Left lung (tissue), 4 donors: ENCODE measurements at regions not wholly inside any gene's neighbourhood (a gene's known extent, or its start where the extent isn't known, plus 50 kb on each side); places are given as distances from the start of the nearest gene placed in this dataset.

ENCODE experiments used
- ATAC-seq: fragments of 200-7000 bp; cut with Tn5 transposase; one replicate; pipeline ENCODE4 v1.9.1; 2020; ENCODE audit warnings: moderate library complexity
- DNase-seq, 4 donors: peaks; one replicate each; pipeline ENCODE4 v3.0.0-alpha.2; 2013 to 2020
- H3K27ac ChIP-seq, 2 donors: fragments of 200-600 bp; sonication (generic) in 1 of 2; one replicate each; pipeline versions ENCODE4 v1.5.0 to v1.8.0; 2020 to 2021
- H3K27me3 ChIP-seq, 2 donors: fragments of 200-600 bp; sonication (generic) in 1 of 2; one replicate each; pipeline versions ENCODE4 v1.5.0 to v1.8.0; 2020 to 2021
- H3K36me3 ChIP-seq, 2 donors: fragments of 200-600 bp; sonication (generic) in 1 of 2; one replicate each; pipeline versions ENCODE4 v1.5.0 to v1.8.0; 2020 to 2021
- H3K4me1 ChIP-seq, 2 donors: fragments of 200-600 bp; one replicate each; pipeline ENCODE4 v1.8.0; 2021
- H3K4me3 ChIP-seq, 2 donors: fragments of 200-600 bp; sonication (generic) in 1 of 2; one replicate each; pipeline versions ENCODE4 v1.5.0 to v1.8.0; 2020 to 2021; ENCODE audit warnings: mild to moderate bottlenecking in 1 of 2
- H3K9me3 ChIP-seq, 2 donors: fragments of 200-600 bp; sonication (generic) in 1 of 2; one replicate each; pipeline versions ENCODE4 v1.5.0 to v1.8.0; 2020 to 2021
- intact Hi-C, 2 donors: fragments of 100-400 bp; cut with DNase I; formaldehyde crosslinking; loops; one replicate each; pipeline versions ENCODE4 v1.11.2 to v1.14.2; 2022
- TF ChIP-seq, protein P1 (sequence below), 2 donors: fragments of 200-600 bp; sonication (generic) in 1 of 2; IDR thresholded peaks; one replicate each; pipeline versions ENCODE4 v1.5.0 to v1.8.0; 2021; ENCODE audit warnings: antibody characterized with exemption in 2 of 2
- donor health status: DM: no; HTN: yes; CAD: no.
- donor health status: DM: no; HTN: no; CAD: no.

DNA sequence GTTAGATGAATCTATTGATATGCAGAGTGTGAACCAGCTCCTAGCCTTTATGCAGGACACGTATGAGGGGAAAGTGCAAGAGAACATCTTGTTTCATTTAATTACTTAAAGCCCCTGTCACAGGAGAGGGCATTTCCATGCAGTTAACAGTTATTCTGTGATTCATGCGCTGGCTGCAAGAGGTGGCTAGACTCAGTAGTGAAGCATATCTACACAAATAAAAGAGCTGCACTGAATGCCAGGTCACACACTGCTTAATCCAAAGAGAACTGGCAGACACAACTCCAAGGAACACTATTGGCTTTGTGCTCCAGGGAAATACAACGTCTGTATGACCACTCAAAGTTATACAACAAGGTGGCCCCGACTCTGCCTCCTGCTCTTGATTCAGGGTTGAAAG is 394.1 kb downstream of the C12orf75 start:
- no peaks in the 10 kb centered on the region for H3K36me3 ChIP-seq
- DNase-seq (no peak), ATAC-seq (peak; percentile 60)
- TF ChIP-seq, protein P1, sequence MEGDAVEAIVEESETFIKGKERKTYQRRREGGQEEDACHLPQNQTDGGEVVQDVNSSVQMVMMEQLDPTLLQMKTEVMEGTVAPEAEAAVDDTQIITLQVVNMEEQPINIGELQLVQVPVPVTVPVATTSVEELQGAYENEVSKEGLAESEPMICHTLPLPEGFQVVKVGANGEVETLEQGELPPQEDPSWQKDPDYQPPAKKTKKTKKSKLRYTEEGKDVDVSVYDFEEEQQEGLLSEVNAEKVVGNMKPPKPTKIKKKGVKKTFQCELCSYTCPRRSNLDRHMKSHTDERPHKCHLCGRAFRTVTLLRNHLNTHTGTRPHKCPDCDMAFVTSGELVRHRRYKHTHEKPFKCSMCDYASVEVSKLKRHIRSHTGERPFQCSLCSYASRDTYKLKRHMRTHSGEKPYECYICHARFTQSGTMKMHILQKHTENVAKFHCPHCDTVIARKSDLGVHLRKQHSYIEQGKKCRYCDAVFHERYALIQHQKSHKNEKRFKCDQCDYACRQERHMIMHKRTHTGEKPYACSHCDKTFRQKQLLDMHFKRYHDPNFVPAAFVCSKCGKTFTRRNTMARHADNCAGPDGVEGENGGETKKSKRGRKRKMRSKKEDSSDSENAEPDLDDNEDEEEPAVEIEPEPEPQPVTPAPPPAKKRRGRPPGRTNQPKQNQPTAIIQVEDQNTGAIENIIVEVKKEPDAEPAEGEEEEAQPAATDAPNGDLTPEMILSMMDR (IDR thresholded peaks at IDR 0.05): no peak
- no peaks in the 10 kb centered on the region for H3K4me1 ChIP-seq
- H3K27ac ChIP-seq: peak overlapping the region in 1 of 2 donors; percentile 1
- no peak overlapping the region for H3K4me3 ChIP-seq
- no peaks in the 10 kb centered on the region for H3K27me3 ChIP-seq
- H3K9me3 ChIP-seq: no peaks in the 10 kb centered on the region
- intact Hi-C loops: no loop called here

DNA sequence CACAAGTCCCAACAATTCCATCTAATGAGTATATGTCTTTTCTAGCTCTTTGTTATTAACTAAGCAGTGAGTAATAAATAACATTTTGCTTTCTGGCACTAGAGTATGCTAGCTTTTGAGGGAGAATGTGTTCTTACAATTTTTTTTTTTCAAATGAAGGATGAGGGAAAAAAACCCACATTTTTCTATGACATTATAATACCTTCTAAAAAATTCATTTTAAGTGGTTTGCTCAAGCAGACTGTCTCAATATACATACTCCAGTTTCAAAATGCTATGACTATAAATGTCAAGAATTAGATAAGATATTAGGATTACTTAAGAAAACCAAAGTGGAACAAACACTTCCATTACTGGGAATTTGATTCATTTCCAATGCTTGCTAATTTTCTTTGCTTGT is 394.6 kb downstream of the C12orf75 start:
- TF ChIP-seq, protein P1 (IDR thresholded peaks at IDR 0.05): no peak
- H3K27me3 ChIP-seq: no peaks in the 10 kb centered on the region
- H3K27ac ChIP-seq: peak overlapping the region in 1 of 2 donors; percentile 1
- no peaks in the 10 kb centered on the region for H3K4me1 ChIP-seq
- intact Hi-C loops: no loop called here
- no peak for DNase-seq
- peak; percentile 58 for ATAC-seq
- H3K36me3 ChIP-seq: no peaks in the 10 kb centered on the region
- H3K4me3 ChIP-seq: no peak overlapping the region
- H3K9me3 ChIP-seq: no peaks in the 10 kb centered on the region

DNA sequence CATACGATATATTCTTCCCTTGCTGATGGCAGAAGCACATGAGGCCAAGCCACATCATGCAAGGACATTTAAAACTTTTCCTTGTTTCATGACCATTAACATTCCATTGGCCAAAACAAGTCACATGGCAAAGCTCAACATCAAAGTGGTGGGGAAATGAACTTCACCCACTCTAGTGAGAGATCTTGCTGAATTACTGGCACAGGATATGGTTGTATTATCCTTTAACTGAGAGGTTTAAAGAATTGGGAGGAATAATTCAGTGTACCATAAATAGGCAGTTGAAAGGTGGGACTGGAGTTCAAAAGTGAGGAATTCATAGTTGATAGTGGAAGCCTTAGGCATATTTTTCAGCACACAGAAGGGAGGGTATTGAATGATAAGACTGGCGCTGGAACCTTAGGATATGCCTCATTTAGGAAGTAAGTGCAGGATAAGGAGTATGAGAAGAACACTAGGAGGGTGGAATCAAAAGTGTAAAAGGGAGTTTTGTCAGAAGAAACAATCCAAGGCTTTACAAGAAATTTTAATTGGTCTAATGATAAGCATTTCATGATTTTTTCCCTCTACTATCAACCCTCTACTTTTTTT is 398.8 kb downstream of the C12orf75 start:
- TF ChIP-seq, protein P1 (IDR thresholded peaks at IDR 0.05): no peak
- H3K36me3 ChIP-seq: no peaks in the 10 kb centered on the region
- intact Hi-C loops: no loop called here
- DNase-seq (no peak), ATAC-seq (no peak)
- no peak overlapping the region for H3K4me3 ChIP-seq
- H3K9me3 ChIP-seq: no peaks in the 10 kb centered on the region
- no peaks in the 10 kb centered on the region for H3K4me1 ChIP-seq
- no peak overlapping the region for H3K27ac ChIP-seq
- no peaks in the 10 kb centered on the region for H3K27me3 ChIP-seq

DNA sequence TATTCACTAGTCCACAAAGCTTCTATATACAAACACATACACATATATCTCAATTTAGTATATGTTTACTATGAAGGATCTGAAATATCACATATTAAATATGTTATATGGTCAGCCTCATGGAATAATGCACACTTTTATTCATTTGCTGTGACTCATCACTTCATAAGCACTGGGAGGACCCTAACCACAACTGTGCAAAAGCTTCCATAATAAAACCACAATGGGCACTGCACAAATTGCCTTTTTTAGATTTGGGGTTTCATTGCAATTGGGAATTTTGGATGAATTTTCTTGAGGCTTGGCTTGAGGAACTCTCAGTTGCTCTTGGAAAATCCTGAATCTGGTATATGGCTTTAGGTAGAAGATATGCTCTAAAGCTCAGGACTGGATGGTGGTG is 399.4 kb downstream of the C12orf75 start:
- Histone ChIP-seq H3K9me3 (no peaks in the 10 kb centered on the region), H3K27me3 (no peaks in the 10 kb centered on the region), H3K36me3 (no peaks in the 10 kb centered on the region), H3K4me1 (no peaks in the 10 kb centered on the region), H3K27ac (no peak overlapping the region), H3K4me3 (no peak overlapping the region)
- intact Hi-C loops: no loop called here
- TF ChIP-seq, protein P1 (IDR thresholded peaks at IDR 0.05): no peak
- DNase-seq (no peak), ATAC-seq (no peak)

DNA sequence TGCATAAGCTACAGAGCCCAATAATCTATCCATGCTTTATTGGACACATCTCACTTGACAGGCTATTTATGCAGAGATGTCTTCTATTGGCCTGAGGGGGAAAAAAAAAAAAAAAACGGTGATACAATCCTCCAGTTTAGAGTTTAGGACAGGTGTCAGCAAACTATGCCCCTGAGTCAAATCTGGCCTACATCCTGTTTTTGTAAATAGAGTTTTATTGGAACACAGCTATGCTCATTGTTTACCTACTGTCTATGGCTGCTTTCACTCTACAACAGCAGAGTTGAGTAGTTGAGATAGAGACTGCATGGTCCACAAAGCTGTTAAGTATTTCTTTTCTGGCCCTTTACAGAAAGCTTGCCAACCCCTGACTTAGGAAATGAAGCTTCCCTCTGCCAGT is 403.1 kb downstream of the C12orf75 start:
- no peaks in the 10 kb centered on the region for H3K9me3 ChIP-seq
- DNase-seq (no peak), ATAC-seq (no peak)
- H3K4me3 ChIP-seq: no peak overlapping the region
- TF ChIP-seq, protein P1 (IDR thresholded peaks at IDR 0.05): no peak
- no peaks in the 10 kb centered on the region for H3K4me1 ChIP-seq
- no peak overlapping the region for H3K27ac ChIP-seq
- no peaks in the 10 kb centered on the region for H3K27me3 ChIP-seq
- intact Hi-C loops: no loop called here
- H3K36me3 ChIP-seq: no peaks in the 10 kb centered on the region
